AG08395 (cell line): ENCODE measurements at regions not wholly inside any gene's neighbourhood (a gene's known extent, or its start where the extent isn't known, plus 50 kb on each side); places are given as distances from the start of the nearest gene placed in this dataset.
A peak's percentile ranks its signal among the peaks of the same experiment; 100 is the strongest.
"Not testable (repeated sequence)": the region's sequence is repeated elsewhere in the genome, so short reads cannot be mapped to it uniquely, and the experiment has no call there.

Experiments
- DNase-seq: peaks from one replicate; pipeline ENCODE4 v3.0.0; 2012; ENCODE audit warnings: mixed read lengths, low spot score

DNA sequence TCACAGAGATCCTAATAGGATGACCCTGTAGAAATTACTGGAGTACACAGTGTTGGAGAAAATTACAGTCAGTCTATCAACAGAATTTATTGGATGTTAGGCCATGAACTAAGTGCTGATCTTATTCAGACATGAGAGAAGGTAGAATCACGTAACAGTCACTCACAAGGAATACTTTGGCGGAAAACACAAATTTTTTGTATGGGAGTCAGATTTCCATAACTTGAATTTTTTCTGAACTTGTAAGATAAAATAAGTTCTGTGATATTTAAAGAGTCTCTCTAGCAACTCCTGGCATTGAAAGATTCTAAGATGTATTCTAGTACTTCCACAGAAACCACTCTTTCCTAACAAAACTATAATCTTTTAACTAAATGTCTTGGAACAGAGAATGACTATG is 178.8 kb upstream of the MME start:
- DNase-seq = no peak

- DNase-seq = no peak
Measured at GRCh38 chr3:154900816-154901215, 179.3 kb upstream of the MME start.

DNA sequence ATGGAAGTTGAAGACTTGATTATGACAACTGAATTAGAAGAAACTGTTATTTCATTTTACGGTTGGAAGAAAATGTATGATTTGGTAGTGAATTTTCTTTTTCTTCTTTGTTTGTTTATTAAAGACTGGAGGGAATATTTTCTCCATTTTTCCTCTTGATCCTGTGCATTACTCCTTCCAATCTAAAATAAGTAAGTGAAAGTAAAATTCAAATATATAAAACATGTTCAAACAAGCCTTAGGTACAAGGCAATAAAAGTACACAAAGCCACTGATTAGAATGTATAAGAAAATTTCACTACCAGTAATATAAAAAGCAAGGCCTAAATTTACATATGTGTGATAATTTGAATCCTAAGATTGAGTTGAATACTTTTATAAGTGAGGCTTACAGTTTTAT is 181.2 kb upstream of the MME start:
- DNase-seq = no peak

- no peak for DNase-seq
Measured at GRCh38 chr3:154898443-154898842, 181.7 kb upstream of the MME start.

DNA sequence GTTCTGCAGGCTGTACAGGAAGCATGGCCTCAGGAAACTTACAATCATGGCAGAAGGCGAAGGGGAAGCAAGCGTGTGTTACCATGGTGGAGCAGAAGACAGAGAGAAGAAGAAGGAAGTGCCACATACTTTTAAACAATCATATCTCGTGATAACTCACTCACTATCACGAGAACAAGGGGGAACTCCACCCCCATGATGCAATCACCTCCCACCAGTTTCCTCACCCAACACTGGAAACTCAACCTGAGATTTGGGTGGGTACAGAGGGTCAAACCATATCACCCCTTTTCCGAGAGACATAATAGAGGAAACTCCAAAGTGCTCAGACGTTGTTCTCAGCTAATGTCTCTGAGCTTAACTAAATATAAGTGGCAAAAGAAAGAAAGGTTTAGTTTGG is 186.3 kb upstream of the MME start:
- no peak for DNase-seq

DNA sequence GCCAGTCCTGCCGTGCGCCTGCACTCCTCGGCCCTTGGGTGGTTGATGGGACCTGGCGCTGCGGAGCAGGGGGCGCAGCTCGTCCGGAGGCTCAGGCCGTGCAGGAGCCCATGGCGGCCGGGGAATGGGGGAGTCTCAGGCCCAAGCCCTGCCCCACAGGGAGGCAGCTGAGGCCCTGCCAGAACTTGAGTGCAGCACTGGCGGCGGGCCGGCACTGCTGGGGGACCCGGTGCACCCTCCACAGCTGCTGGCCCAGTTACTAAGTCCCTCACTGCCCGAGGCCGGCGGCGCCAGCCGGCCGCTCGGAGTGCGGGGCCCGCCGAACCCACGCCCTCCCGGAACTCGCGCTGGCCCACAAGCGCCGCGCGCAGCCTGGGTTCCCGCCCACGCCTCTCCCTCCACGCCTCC is 190.9 kb upstream of the MME start:
- no peak for DNase-seq

DNA sequence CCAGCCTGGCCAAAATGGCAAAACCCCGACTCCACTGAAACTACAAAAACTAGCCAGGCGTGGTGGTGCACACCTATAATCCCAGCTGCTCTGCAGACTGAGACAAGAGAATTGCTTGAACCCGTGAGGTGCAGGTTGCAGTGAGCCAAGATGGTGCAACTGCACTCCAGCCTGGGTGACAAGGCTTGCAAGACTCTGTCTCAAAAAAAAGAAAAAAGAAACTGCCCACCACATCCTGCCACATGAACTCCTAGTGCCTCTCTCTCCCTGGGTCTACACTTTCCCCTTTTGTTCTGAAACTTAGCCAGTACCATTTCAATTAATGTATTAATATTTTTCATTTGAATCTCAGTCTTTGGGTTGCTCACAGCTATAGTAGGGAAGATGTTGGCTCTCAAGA is 192.2 kb upstream of the MME start:
- DNase-seq = no peak

- peak; percentile 86 for DNase-seq
Measured at GRCh38 chr3:154886437-154886836, 193.7 kb upstream of the MME start.

DNA sequence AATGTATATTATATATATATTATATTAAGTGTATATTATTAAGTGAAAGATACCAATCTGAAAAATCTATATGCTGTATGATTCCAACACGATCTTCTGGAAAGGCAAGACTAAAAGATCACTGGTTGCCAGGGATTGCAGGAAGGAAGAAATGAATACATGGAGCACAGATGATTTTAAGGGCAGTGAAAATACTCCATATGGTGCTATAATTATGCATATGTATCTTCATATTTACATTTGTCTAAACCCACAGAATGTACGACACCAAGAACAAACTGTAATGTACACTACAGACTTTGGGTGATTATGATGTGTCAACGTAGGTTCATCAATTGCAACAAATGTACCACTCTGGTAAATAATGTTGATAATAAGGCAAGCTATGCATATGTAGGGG is 194.7 kb upstream of the MME start:
- DNase-seq = no peak

DNA sequence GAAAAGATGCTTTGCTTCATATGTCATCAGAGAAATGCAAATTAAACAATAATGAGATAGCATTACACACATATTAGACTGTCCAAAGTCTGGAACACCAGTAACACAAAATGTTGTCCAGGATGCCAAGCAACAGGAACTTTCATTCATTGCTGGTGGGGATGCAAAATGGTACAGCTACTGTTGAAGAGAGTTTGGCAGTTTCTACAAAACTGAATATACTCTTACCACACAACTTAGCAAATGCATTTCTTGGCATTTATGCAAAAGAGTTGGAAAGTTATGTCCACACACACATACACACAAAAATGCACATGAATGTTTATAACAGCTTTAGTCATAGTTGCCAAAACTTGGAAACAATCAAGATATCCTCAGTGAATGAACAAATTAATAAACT is 195.2 kb upstream of the MME start:
- DNase-seq = no peak

- no peak for DNase-seq
Measured at GRCh38 chr3:154875142-154875541, 205.0 kb upstream of the MME start.

GRCh38 chr3:154872696-154873095 is 207.4 kb upstream of the MME start:
- no peak for DNase-seq

DNA sequence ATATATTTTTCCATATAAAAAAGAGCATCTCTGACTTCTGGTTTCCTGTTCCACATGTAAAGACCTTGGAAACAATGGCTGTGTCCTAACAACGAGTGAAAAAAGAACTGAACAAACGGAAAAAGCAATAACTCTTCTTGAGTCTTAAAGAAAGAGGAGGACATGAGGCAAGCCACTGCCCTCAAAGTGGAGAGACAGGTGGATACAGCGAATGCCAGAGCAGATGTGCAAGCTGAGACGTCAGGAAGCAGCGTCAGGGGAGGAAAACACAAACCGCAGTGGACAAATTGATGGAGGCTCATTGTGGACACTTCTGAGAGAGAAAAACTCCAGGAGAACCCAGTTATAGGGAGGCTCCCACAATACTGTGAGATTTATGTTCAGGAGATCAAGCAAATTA is 208.0 kb upstream of the MME start:
- DNase-seq = no peak

- DNase-seq = peak; percentile 27
Measured at GRCh38 chr3:154864947-154865346, 215.2 kb upstream of the MME start.

- DNase-seq = peak; percentile 3
Measured at GRCh38 chr3:154862265-154862664, 217.9 kb upstream of the MME start.

- DNase-seq = not testable (repeated sequence)
Measured at GRCh38 chr3:154852998-154853397, 227.1 kb upstream of the MME start.

GRCh38 chr3:154852515-154852914 is 227.6 kb upstream of the MME start:
- DNase-seq = no peak

- no peak for DNase-seq
Measured at GRCh38 chr3:154851644-154852043, 228.5 kb upstream of the MME start.

DNA sequence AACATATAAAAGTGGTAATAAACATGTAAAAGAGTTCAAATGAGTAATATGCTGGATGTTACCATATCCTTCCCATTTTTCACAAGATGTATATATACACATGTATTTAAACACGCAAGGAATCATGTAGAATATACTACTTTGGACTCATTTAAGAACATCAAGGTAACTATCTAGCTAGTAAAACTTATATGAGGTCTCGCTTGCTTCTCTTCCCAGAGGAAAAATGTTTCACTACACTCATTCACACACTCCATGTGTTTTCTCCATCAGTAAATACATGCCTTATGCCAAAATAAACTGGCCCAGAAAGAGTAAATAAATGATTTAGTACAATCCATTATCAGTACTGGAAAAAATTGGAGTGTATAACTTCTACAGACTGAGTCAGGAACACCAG is 229.2 kb upstream of the MME start:
- no peak for DNase-seq

DNA sequence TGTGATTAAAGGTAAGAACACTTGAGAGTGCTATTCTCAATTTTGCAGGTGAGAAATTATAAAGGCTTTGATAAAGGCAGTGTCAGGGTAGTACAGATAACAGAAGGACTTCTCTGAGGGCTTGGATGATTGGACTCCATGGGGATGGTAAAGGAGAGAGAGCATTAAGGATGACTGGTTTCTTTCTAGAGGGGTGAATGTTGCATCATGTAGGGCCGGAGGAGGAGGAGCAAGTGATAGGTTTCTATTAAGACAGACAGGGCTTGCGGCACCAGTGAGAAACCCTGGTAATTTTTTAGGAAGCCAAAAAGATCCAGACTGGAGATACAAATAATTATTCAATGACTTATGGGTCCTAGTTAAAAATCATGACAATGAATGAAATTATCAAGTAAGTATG is 230.7 kb upstream of the MME start:
- no peak for DNase-seq

DNA sequence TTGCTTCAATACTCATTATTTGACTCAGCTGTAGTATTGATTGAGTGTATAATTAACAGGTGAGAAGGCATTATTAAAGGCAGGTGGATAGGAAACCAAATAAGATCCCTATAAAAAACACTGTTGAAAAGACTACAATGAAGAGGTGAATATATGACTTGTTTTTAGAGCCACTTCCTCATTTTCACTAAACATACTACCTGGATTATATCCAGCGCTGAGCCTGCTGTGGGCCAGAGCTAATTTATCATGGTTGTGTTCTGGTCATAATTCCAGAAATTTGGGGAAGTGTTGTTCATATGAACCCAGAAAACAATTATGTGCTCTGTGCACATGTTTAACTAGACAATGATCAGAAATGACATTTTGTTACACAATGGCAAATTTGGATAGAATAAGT is 235.3 kb upstream of the MME start:
- DNase-seq = no peak

GRCh38 chr3:154843647-154844046 is 236.5 kb upstream of the MME start:
- no peak for DNase-seq

DNA sequence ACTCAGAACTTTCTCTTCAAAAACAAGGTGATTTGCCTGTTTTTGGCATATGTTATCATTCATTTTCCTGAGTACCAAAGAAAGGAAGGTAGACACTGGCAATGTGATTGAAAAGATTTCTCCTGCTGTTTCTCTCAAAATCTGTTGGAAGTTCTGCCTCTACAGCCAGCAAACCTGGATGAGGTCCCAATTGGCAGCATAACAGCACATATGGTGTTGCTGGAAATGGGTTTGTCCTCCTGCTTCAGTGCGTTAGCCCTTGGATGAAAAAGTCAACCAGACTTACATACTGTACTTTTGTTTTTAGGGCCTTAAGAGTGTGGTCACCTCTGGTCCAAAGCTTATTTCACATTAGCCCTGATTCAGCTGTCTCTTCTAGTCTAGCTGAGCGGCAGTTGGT is 237.6 kb upstream of the MME start:
- no peak for DNase-seq

GRCh38 chr3:154835639-154836038 is 244.5 kb upstream of the MME start:
- DNase-seq = no peak

DNA sequence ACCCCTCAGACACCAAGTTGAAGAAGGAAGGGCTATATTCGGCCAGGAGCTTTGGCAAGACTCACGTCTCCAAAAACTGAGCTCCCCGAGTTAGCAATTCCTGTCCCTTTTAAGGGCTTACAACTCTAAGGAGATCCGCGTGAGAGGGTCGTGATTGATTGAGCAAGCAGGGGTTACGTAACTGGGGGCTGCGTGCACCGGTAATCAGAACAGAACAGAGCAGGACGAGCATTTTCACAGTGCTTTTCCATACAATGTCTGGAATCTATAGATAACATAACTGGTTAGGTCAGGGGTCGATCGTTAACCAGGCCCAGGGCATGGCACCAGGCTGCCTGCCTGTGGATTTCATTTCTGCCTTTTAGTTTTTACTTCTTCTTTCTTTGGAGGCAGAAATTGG is 245.3 kb upstream of the MME start:
- not testable (repeated sequence) for DNase-seq
